ENCODE measurements at regions not wholly inside any gene's neighbourhood (a gene's known extent, or its start where the extent isn't known, plus 50 kb on each side); places are given as distances from the start of the nearest gene placed in this dataset.
A peak's percentile ranks its signal among the peaks of the same experiment; 100 is the strongest.
"Not testable (repeated sequence)": the region's sequence is repeated elsewhere in the genome, so short reads cannot be mapped to it uniquely, and the experiment has no call there.

DNA sequence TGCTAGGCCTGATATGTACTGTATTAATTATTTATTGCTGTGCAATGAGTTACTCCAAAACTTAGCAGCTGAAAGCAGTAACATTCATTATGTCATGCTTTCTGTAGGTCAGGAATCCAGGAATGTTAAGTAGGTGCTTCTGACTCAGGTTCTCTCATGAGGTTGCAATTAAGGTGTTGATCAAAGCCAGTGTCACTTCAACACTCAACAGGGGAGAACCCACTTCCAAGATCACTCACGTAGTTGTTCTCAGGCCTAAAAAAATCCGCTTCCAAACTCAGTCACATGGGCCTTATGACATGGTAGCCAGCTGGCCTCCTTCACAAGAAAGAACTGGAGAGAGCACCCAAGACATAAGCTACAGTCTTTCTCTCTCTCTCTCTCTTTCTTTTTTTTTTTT lies 211.1 kb upstream of the NBEA start:
- Histone ChIP-seq H3K4me3 (no peak overlapping the region), H4K20me1 (no peaks in the 10 kb centered on the region), H3K9me3 (replicated peaks in 1 of 11) (no peaks in the 10 kb centered on the region), H3K4me2 (no peak overlapping the region), H3K4me1 (no peaks in the 10 kb centered on the region), H3K9ac (no peak overlapping the region), H3K27me3 (no peaks in the 10 kb centered on the region), H3K27ac (no peak overlapping the region), H3K36me3 (no peaks in the 10 kb centered on the region)
- TF ChIP-seq Cebpa-rat (IDR thresholded peaks at IDR 0.05): no peak

DNA sequence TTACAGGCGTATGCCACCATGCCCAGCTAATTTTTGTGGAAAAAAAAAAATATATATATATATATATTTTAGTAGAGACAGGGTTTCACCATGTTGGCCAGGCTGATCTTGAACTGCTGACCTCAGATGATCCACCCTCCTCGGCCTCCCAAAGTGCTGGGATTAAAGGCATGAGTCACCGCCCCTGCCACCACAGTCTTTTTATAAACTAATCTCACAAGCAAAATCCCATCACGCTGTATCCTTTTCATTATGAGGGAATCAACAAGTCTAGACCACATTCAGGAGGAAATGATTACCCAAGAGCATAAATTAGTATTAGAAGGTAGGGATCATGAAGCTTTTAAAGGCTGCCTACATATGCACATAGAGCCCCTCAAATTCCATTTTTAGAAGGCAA lies 210.6 kb upstream of the NBEA start:
- no peaks in the 10 kb centered on the region for H4K20me1 ChIP-seq
- no peak overlapping the region for H3K9ac ChIP-seq
- H3K4me3 ChIP-seq: no peak overlapping the region

GRCh38 chr13:34733721-34734120 lies 208.3 kb upstream of the NBEA start:
- Histone ChIP-seq H3K4me2 (no peak overlapping the region), H3K9me3 (replicated peaks in 1 of 11) (no peaks in the 10 kb centered on the region), H3K4me3 (no peak overlapping the region), H3K4me1 (no peaks in the 10 kb centered on the region), H3K9ac (no peak overlapping the region), H3K27ac (no peak overlapping the region), H4K20me1 (no peaks in the 10 kb centered on the region), H3K36me3 (no peaks in the 10 kb centered on the region), H3K27me3 (no peaks in the 10 kb centered on the region)
- TF ChIP-seq Cebpa-rat (IDR thresholded peaks at IDR 0.05): no peak

More for the DNA sequence above, 210.6 kb upstream of the NBEA start:
- no peak overlapping the region for H3K27ac ChIP-seq
- H3K9me3 ChIP-seq (replicated peaks in 1 of 11): no peaks in the 10 kb centered on the region
- TF ChIP-seq Cebpa-rat (IDR thresholded peaks at IDR 0.05): no peak
- H3K4me1 ChIP-seq: no peaks in the 10 kb centered on the region
- H3K36me3 ChIP-seq: no peaks in the 10 kb centered on the region
- H3K4me2 ChIP-seq: no peak overlapping the region
- H3K27me3 ChIP-seq: no peaks in the 10 kb centered on the region

DNA sequence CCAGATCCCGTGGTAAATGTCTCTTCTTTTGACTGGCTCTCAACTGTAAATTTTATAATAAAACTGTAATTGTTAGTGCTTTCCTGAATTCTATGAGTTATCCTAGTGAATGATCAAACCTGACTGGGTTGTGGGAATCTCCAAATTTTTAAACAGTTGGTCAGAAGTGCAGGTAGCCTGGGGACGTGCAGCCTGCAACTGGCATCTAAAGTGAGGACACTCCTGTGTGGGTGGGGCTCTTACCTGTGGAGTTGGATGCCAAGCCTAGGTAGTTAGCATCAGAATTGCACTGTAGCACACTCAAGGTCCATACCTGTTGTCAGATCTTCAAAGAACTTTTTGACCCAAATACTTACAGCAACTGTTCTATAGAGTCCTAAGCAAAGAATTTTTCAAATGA lies 207.1 kb upstream of the NBEA start:
- Histone ChIP-seq H3K9ac (no peak overlapping the region), H3K4me3 (no peak overlapping the region), H3K4me2 (no peak overlapping the region), H4K20me1 (no peaks in the 10 kb centered on the region), H3K27me3 (no peaks in the 10 kb centered on the region), H3K4me1 (no peaks in the 10 kb centered on the region), H3K36me3 (no peaks in the 10 kb centered on the region), H3K9me3 (replicated peaks in 1 of 11) (no peaks in the 10 kb centered on the region), H3K27ac (no peak overlapping the region)
- TF ChIP-seq Cebpa-rat (IDR thresholded peaks at IDR 0.05): no peak

DNA sequence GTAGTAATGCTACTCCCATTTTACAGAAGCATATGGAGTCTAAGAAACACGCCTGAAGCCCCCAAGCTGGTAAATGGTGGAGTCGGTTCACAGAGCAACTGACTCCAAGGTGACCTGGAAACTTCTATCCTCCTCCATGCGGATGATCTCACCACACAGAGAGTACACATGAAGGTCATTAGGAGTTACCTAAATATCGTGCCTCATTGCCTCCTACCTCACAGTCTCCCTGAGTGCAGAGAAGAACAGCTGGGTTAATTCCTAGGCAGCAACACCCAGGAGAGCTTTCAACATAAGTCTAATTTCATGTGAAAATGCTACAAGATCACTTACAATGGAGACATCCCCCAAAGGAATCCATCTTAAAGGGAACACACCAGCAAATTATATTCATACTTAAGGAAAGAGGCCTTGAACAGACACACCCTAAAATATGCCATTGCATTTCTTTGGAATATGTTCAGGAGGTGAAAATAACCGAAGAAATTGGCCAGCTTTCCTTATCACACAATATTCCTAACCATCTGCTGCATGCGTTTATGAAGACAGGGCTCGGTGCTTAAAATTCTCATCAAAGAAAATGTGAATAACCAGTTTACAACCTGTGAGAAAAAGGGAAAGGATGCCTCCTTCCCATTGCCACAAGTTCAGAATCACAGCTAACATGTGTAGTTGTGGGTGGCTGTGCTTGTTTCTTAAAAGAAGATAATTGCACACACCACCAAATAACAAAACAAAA lies 203.6 kb upstream of the NBEA start:
- Histone ChIP-seq H3K4me2 (no peak overlapping the region), H3K27ac (no peak overlapping the region), H3K36me3 (no peaks in the 10 kb centered on the region), H3K9me3 (replicated peaks in 1 of 11) (peaks cover 0 to 7% (median 0%) of the 10 kb centered on the region in 11 experiments; a peak in 2 of 22 replicates), H3K4me1 (no peaks in the 10 kb centered on the region), H3K9ac (no peak overlapping the region), H4K20me1 (no peaks in the 10 kb centered on the region), H3K4me3 (no peak overlapping the region), H3K27me3 (no peaks in the 10 kb centered on the region)
- TF ChIP-seq Cebpa-rat (IDR thresholded peaks at IDR 0.05): no peak

DNA sequence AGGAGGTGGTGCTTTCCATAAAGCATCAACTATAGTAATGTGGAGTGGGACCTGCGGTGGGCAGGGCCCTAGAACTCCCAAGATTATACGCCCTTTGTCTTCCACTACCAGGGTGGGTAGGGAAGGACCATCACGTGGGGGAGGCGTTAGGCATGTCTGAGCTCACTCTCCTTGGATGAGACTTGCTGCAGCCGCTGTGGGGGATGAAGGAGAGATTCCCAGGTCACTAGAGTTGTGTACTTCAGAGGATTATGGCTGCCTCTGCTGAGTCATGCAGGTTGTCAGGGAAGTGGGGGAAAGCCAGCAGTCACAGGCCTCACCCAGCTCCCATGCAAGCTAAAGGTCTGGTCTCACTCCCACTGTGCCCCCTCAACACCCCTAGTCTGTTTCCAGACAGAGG lies 195.0 kb upstream of the NBEA start:
- peak overlapping the region in 2 of 10 experiments; percentile 32 to 37; a peak in 2 of 20 replicates for H3K4me3 ChIP-seq
- peak overlapping the region in 10 of 11 experiments; percentile 57 to 81 (median 72); a peak in 17 of 22 replicates for H3K4me2 ChIP-seq
- peaks cover 0 to 38% (median 15%) of the 10 kb centered on the region in 11 experiments; a peak in 16 of 22 replicates for H3K9me3 ChIP-seq (replicated peaks in 1 of 11)
- H3K36me3 ChIP-seq, H3K9ac ChIP-seq, H3K27me3 ChIP-seq, H4K20me1 ChIP-seq: not testable (repeated sequence)
- H3K27ac ChIP-seq: peak overlapping the region in 7 of 11 experiments; percentile 49 to 64 (median 60); a peak in 10 of 22 replicates
- peaks cover 16 to 48% (median 40%) of the 10 kb centered on the region in 10 experiments for H3K4me1 ChIP-seq

DNA sequence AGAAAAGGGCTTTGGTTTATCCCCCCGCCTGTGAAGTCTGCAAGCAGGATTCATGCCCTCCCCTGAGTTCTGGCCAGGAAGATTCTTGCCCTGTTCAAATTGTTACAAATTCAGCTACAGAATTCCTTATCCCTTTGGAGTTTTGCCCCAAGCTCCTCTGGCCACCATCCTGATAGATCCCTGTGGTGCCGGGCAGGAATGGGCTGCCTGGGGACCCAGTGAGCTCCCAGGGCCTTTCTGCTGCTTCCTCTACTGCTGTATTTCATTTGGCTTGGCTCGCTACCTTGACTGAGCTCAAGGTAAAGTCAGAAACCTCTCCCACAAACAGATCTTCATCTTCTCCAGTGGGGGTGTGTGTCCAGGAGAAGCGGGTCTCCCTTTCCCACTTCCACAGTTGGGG lies 194.6 kb upstream of the NBEA start:
- peaks cover 0 to 37% (median 15%) of the 10 kb centered on the region in 11 experiments; a peak in 16 of 22 replicates for H3K9me3 ChIP-seq (replicated peaks in 1 of 11)
- TF ChIP-seq Cebpa-rat (IDR thresholded peaks at IDR 0.05): no peak
- H3K4me2 ChIP-seq: peak overlapping the region; percentile 57 to 81 (median 72)
- H3K27ac ChIP-seq: peak overlapping the region in 10 of 11 experiments; percentile 3 to 64 (median 60); a peak in 17 of 22 replicates
- peak overlapping the region in 1 of 11 experiments; percentile 0; a peak in 1 of 22 replicates for H3K9ac ChIP-seq
- H3K4me3 ChIP-seq: peak overlapping the region in 5 of 10 experiments; percentile 2 to 37 (median 30); a peak in 4 of 20 replicates
- H3K27me3 ChIP-seq: no peaks in the 10 kb centered on the region
- no peaks in the 10 kb centered on the region for H4K20me1 ChIP-seq
- H3K36me3 ChIP-seq: no peaks in the 10 kb centered on the region
- H3K4me1 ChIP-seq: peaks cover 16 to 50% (median 43%) of the 10 kb centered on the region in 10 experiments

DNA sequence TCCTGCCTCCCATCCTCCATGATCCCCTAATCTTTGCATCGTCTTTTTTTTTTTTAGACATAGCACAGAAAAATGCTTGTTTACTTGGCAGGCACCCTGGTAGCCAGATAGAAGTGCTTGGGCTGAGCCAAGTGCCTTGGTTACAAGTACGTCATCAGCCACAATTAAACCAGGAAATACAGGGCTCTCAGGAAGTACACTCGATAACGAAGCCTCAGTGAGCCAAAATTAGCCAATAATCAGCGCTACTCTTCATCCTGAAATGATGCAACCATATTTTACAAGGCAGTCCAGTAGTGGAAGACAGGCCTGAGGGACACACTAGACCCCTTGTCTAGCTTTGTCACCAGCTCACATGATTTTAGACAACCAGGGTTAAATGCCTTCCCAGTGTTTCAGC lies 194.0 kb upstream of the NBEA start:
- H3K9ac ChIP-seq: peak overlapping the region in 2 of 11 experiments; percentile 0 to 2; a peak in 2 of 22 replicates
- H4K20me1 ChIP-seq: no peaks in the 10 kb centered on the region
- H3K4me1 ChIP-seq: peaks cover 16 to 50% (median 43%) of the 10 kb centered on the region in 10 experiments
- H3K9me3 ChIP-seq (replicated peaks in 1 of 11): peaks cover 2 to 32% (median 17%) of the 10 kb centered on the region in 11 experiments; a peak in 19 of 22 replicates
- H3K36me3 ChIP-seq: no peaks in the 10 kb centered on the region
- H3K27me3 ChIP-seq: no peaks in the 10 kb centered on the region
- H3K27ac ChIP-seq: peak overlapping the region; percentile 11 to 64 (median 60); a peak in 20 of 22 replicates
- TF ChIP-seq Cebpa-rat (IDR thresholded peaks at IDR 0.05): peak in 4 of 11 experiments; percentile 9 to 65 (median 38); a peak in 2 of 22 replicates
- peak overlapping the region in 7 of 10 experiments; percentile 0 to 37 (median 29); a peak in 7 of 20 replicates for H3K4me3 ChIP-seq
- H3K4me2 ChIP-seq: peak overlapping the region; percentile 57 to 81 (median 72)

- H3K27ac ChIP-seq: peak overlapping the region; percentile 11 to 64 (median 60); a peak in 20 of 22 replicates
- no peaks in the 10 kb centered on the region for H4K20me1 ChIP-seq
- H3K9ac ChIP-seq: 0 out of 22 replicates have a peak overlapping the region, but pooled peaks of 1 of the 11 experiments have one; percentile 2
- H3K36me3 ChIP-seq: no peaks in the 10 kb centered on the region
- peak overlapping the region in 1 of 10 experiments; percentile 0; a peak in 2 of 20 replicates for H3K4me3 ChIP-seq
- peak overlapping the region; percentile 57 to 81 (median 72); a peak in 21 of 22 replicates for H3K4me2 ChIP-seq
- H3K27me3 ChIP-seq: no peaks in the 10 kb centered on the region
- peaks cover 16 to 50% (median 43%) of the 10 kb centered on the region in 10 experiments for H3K4me1 ChIP-seq
- no peak for TF ChIP-seq Cebpa-rat (IDR thresholded peaks at IDR 0.05)
- H3K9me3 ChIP-seq (replicated peaks in 1 of 11): peaks cover 8 to 37% (median 22%) of the 10 kb centered on the region in 11 experiments; a peak in 20 of 22 replicates
Observed at GRCh38 chr13:34748596-34748995, 193.5 kb upstream of the NBEA start.
